Activated B cell treated with CpG ODN at 0.5 μM for 24 hours (primary cell): ENCODE measurements at regions not wholly inside any gene's neighbourhood (a gene's known extent, or its start where the extent isn't known, plus 50 kb on each side); places are given as distances from the start of the nearest gene placed in this dataset.

Experiments
- ATAC-seq: fragments of 200-7000 bp; cut with Tn5 transposase; one replicate; pipeline ENCODE4 v1.10.0; 2021; ENCODE audit warnings: low read depth, mild to moderate bottlenecking, moderate library complexity
- CTCF ChIA-PET: fragments of 350-600 bp; sonication (Branson Sonifier 250); formaldehyde crosslinking; loops from one replicate; lab custom pipeline; 2021; ENCODE audit warnings: antibody characterized with exemption; lab: Charles Lee
- POLR2A ChIA-PET: fragments of 350-600 bp; sonication (Branson Sonifier 250); formaldehyde crosslinking; loops from one replicate; lab custom pipeline; 2021; ENCODE audit warnings: antibody characterized with exemption; lab: Charles Lee
- DNase-seq: peaks from one replicate; pipeline ENCODE4 v3.0.0; 2022
- H3K27ac Mint-ChIP-seq: one replicate; pipeline ENCODE4 v1.8.0; 2020; ENCODE audit warnings: mixed read lengths
- H3K27me3 Mint-ChIP-seq: one replicate; pipeline ENCODE4 v1.8.0; 2021; ENCODE audit warnings: mixed read lengths
- H3K36me3 Mint-ChIP-seq: one replicate; pipeline ENCODE4 v1.8.0; 2021; ENCODE audit warnings: low read depth, mixed read lengths
- H3K4me1 Mint-ChIP-seq: one replicate; pipeline ENCODE4 v1.8.0; 2021; ENCODE audit warnings: mixed read lengths
- H3K4me3 Mint-ChIP-seq: one replicate; pipeline ENCODE4 v1.8.0; 2020; ENCODE audit warnings: mild to moderate bottlenecking, mixed read lengths
- H3K9me3 Mint-ChIP-seq: one replicate; pipeline ENCODE4 v1.8.0; 2020; ENCODE audit warnings: mixed read lengths
- intact Hi-C: fragments of 100-400 bp; cut with micrococcal nuclease; formaldehyde crosslinking; loops from one replicate; pipeline ENCODE4 v1.15.1; 2024
- TF ChIP-seq, protein P1 (sequence below): fragments of 200-600 bp; IDR thresholded peaks from one replicate; pipeline ENCODE4 v1.8.0; 2022; ENCODE audit warnings: antibody characterized with exemption, mild to moderate bottlenecking

DNA sequence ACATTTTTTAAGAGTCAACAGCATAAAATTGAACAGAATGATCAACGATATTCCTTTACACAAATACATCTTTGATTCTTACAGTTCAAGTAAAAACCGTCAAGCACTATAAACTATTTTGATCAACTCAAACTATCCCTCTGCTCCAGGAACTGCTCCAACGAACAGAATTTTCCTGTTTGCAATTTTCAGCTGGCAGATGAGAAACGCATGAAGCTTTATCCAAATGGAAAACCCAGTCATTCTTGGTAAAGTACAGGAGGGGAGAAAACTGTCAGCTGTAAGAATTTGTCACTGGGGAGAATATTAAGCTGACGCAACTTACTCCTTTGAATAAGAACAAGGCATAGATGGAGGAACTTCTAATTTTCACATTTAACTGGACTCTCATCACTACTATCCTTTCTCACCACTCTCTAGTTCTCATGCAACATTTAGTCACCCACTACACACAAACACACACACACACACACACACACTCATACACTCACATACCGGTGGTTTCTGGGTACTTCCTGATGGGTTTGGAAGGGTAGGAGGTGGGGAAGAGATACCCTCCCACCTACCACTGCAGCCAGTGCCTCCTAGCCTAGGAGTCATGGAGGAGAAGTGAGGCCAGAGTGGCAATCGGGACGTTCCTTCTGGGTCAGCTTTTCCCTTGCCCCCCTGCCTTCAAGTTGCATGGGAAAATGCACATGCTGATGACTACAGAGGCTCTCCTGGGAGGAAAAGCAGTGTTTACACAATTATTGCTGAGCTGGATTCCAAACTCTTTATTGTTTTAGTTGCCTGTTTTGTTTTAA, 54.0 kb upstream of the SPATS2L start:
- POLR2A ChIA-PET: no interaction called here

GRCh38 chr2:200253639-200254038, 52.9 kb upstream of the SPATS2L start:
- Mint-ChIP-seq H3K36me3 (no peaks in the 10 kb centered on the region), H3K9me3 (no peaks in the 10 kb centered on the region), H3K4me3 (no peak overlapping the region), H3K27ac (no peak overlapping the region), H3K4me1 (no peaks in the 10 kb centered on the region), H3K27me3 (peaks cover 5% of the 10 kb centered on the region)
- TF ChIP-seq, protein P1, sequence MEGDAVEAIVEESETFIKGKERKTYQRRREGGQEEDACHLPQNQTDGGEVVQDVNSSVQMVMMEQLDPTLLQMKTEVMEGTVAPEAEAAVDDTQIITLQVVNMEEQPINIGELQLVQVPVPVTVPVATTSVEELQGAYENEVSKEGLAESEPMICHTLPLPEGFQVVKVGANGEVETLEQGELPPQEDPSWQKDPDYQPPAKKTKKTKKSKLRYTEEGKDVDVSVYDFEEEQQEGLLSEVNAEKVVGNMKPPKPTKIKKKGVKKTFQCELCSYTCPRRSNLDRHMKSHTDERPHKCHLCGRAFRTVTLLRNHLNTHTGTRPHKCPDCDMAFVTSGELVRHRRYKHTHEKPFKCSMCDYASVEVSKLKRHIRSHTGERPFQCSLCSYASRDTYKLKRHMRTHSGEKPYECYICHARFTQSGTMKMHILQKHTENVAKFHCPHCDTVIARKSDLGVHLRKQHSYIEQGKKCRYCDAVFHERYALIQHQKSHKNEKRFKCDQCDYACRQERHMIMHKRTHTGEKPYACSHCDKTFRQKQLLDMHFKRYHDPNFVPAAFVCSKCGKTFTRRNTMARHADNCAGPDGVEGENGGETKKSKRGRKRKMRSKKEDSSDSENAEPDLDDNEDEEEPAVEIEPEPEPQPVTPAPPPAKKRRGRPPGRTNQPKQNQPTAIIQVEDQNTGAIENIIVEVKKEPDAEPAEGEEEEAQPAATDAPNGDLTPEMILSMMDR: no peak
- POLR2A ChIA-PET: no interaction called here
- intact Hi-C loops: no loop called here
- ATAC-seq: no peak
- CTCF ChIA-PET: no interaction called here
- DNase-seq: no peak

More for the DNA sequence above, 54.0 kb upstream of the SPATS2L start:
- no peaks in the 10 kb centered on the region for H3K36me3 Mint-ChIP-seq
- ATAC-seq (no peak), DNase-seq (no peak)
- H3K4me1 Mint-ChIP-seq: no peaks in the 10 kb centered on the region
- H3K27me3 Mint-ChIP-seq: peaks cover 5% of the 10 kb centered on the region
- intact Hi-C loops: no loop called here
- CTCF ChIA-PET: no interaction called here
- no peak overlapping the region for H3K4me3 Mint-ChIP-seq
- H3K27ac Mint-ChIP-seq: no peak overlapping the region
- TF ChIP-seq, protein P1: no peak
- H3K9me3 Mint-ChIP-seq: no peaks in the 10 kb centered on the region

DNA sequence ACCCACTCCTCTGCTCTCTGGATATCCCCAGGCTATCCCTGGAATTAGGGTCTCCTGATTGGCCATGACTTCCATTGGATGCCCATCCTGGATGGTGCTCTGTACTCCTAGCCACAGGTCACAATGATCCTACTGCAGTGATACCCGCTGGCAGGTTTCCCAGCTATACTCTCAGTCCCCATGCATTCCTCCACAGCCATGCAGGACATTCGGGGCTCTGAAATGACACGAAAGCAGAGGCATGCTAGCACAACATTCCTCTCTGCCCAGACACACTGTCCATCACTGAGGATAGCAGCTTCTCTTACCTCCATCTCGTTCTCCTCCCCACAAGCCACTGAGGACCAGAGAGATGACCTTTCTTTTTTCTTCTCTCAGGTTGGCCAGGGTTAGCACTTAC, 51.7 kb upstream of the SPATS2L start:
- ChIA-PET POLR2A (no interaction called here), CTCF (no interaction called here)
- Mint-ChIP-seq H3K27me3 (peaks cover 5% of the 10 kb centered on the region), H3K9me3 (no peaks in the 10 kb centered on the region), H3K36me3 (no peaks in the 10 kb centered on the region), H3K4me3 (no peak overlapping the region), H3K4me1 (no peaks in the 10 kb centered on the region), H3K27ac (no peak overlapping the region)
- DNase-seq: no peak
- intact Hi-C loops: no loop called here
- TF ChIP-seq, protein P1: no peak
- no peak for ATAC-seq

DNA sequence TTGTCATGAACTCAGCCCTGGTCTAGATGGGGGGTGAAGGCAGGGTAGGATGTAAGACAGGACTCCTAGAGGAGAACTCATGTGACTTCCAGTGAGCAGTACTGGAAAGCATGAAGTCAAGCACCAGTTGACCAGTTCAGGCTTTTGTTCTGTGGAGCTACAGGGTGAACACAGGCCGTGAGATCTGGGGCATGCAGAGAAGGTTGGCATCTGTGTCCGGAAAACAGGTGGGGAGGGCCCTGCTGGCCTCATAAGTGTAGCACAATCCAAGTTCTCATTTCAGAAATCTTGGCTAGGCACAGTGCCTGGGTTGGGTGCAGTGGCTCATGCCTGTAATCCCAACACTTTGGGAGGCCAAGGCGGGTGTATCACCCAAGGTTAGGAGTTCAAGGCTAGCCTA, 50.9 kb upstream of the SPATS2L start:
- POLR2A ChIA-PET: no interaction called here
- Mint-ChIP-seq H3K27ac (no peak overlapping the region), H3K36me3 (no peaks in the 10 kb centered on the region), H3K27me3 (peaks cover 5% of the 10 kb centered on the region), H3K4me3 (no peak overlapping the region), H3K4me1 (no peaks in the 10 kb centered on the region), H3K9me3 (no peaks in the 10 kb centered on the region)
- CTCF ChIA-PET: no interaction called here
- DNase-seq (no peak), ATAC-seq (no peak)
- intact Hi-C loops: no loop called here
- TF ChIP-seq, protein P1: no peak
